ENCODE measurements at regions not wholly inside any gene's neighbourhood (a gene's known extent, or its start where the extent isn't known, plus 50 kb on each side); places are given as distances from the start of the nearest gene placed in this dataset.

DNA sequence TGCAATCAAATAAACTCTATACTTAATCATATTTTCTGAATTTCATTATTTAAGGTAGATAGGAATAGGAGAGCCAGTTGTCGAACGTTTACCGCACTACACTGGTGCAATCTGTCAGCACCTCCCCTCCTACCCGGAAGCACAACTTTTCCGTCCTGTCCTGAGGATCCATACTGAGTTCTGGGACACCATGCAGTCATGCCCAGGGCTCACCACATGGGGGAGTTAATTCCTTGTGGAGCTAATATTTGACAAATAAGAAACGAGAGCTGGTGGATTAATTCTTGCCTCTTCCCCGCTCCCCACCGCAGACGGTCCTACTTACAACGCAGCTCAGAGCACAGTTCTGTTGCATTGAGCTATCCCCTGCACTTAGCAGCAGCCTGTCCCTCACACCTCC lies 107.7 kb upstream of the RALGAPA2 start:
- TF ChIP-seq, protein P1, sequence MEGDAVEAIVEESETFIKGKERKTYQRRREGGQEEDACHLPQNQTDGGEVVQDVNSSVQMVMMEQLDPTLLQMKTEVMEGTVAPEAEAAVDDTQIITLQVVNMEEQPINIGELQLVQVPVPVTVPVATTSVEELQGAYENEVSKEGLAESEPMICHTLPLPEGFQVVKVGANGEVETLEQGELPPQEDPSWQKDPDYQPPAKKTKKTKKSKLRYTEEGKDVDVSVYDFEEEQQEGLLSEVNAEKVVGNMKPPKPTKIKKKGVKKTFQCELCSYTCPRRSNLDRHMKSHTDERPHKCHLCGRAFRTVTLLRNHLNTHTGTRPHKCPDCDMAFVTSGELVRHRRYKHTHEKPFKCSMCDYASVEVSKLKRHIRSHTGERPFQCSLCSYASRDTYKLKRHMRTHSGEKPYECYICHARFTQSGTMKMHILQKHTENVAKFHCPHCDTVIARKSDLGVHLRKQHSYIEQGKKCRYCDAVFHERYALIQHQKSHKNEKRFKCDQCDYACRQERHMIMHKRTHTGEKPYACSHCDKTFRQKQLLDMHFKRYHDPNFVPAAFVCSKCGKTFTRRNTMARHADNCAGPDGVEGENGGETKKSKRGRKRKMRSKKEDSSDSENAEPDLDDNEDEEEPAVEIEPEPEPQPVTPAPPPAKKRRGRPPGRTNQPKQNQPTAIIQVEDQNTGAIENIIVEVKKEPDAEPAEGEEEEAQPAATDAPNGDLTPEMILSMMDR (IDR thresholded peaks at IDR 0.05; ENCODE audit: poor library complexity, severe bottlenecking): no peak
- TF ChIP-seq EP300 (conservative IDR thresholded peaks at IDR 0.05; ENCODE audit: poor library complexity, severe bottlenecking) (no peak), EZH2 (IDR thresholded peaks at IDR 0.05; ENCODE audit: borderline replicate concordance, insufficient read depth, low read length, poor library complexity, severe bottlenecking) (no peak), POLR2AphosphoS5 (IDR thresholded peaks at IDR 0.05) (no peak), RAD21 (conservative IDR thresholded peaks at IDR 0.05) (no peak)
